GM18498 (cell line): ENCODE measurements at regions not wholly inside any gene's neighbourhood (a gene's known extent, or its start where the extent isn't known, plus 50 kb on each side); places are given as distances from the start of the nearest gene placed in this dataset.
"Not testable (repeated sequence)": the region's sequence is repeated elsewhere in the genome, so short reads cannot be mapped to it uniquely, and the experiment has no call there.

ENCODE experiments used
- ATAC-seq: cut with Tn5 transposase; IDR thresholded peaks from one replicate; pipeline ENCODE4 v1.9.1; 2021; ENCODE audit warnings: mild to moderate bottlenecking, moderate library complexity; ENCODE audit not compliant: unreplicated experiment

DNA sequence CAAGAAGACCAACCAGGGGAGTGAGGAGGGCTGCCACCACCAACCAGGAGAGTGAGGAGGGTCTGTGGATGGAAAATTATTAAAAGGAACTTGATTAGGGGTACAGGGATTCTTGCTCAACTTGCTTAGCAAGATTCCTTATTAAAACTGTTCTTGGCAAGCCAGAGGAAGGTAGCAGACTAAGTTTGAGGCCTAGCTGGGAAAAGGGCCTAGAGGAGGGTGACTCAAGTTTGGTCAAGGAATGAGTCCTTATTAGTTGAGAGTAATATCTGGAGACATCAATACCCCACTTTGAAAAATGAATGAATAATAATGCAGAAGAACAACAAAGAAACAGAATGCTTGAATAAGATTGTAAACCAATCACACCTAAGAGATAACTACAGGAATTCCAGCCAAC, 612.4 kb upstream of the ZFP42 start:
- ATAC-seq: no peak

DNA sequence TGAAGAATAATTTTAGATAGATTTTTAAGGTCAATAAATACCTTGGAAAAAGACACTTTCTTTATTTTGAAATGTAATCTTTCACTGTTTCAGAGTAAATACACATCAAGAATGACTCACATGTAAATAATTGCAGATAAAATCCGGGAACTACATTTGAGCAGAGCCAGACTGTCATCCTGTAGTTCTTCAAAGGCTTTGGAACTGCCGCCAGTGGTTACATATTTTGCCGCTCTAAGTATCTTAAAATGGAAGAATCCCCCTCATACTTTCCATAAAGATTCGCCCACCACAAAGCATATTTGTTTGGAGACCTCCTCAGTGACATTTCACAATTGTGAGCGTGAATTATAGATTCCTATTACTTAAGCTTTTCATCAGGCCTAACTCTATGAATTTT, 607.8 kb upstream of the ZFP42 start:
- no peak for ATAC-seq

DNA sequence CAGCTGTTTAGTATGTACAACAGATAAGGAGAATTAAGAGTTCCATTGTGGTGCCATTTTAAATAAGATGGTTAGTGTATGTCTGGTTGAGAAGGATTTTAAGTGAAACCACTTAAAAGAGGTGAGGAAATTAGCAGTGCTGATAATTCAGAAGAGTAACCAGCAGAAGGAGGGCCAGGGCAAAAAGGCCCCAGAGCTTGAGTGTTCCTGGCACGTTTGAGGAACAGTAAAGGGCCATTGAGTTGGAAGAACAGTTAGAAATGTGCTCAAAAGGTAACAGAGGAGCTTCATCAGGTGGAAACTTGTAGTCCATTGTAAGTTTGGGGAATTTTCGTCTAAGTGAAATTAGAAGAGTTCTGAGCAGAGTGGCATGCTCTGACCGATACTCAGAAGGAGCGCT, 606.2 kb upstream of the ZFP42 start:
- no peak for ATAC-seq

DNA sequence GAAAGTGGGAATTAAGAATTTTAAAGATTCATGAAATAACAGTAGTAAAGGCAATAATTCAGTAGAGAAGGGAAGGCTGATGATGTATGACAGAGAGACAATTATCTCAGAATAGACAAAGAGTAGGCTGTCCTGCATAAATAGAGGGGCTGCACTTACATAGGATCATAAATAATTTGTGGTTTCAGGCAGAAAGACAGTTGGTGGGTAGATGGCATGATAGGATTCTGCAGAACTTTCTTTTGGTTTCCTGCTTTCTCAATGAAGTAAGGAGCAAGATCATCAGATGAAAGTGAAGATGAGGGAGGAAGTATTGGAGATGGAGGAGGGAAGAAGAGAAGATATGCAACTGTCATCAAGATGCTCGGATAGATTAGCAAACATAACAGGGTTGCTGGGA, 604.9 kb upstream of the ZFP42 start:
- no peak for ATAC-seq

DNA sequence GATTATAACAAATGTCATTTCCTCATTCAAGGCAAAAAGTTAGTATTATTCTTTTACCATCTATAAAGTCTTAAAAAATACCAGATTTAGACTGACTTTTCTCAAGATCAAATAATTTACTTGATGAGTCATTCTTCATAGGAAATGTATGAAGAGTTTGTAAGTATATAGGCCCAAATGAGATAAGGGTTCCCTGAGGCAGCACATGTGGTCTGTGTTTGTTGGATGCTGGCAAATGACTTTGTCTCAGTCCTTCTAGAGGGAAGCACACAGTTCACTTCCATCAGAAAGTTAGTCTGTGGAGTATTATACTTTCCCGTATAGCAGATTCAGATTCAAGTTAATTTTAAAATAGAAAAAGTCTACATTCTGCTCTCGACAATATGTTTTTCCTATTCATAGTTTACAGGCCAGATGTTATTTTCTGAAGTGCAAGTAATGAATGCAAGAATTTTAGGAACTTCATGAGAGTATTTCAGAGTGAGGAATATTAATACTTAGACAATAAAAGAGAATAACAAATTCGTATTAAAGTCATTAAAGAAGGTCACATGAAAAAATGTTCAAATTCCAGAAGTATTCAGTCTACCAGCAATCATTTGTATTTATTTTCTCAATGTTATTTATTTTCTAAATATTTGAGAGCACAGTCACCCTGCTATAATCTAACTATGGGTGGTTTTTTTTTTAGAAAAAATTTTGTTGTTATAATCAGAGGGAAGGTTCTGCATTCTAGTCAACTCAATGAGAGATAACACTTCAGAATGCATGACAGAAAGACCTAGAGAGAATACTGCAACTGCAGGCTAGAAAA, 601.8 kb upstream of the ZFP42 start:
- no peak for ATAC-seq

DNA sequence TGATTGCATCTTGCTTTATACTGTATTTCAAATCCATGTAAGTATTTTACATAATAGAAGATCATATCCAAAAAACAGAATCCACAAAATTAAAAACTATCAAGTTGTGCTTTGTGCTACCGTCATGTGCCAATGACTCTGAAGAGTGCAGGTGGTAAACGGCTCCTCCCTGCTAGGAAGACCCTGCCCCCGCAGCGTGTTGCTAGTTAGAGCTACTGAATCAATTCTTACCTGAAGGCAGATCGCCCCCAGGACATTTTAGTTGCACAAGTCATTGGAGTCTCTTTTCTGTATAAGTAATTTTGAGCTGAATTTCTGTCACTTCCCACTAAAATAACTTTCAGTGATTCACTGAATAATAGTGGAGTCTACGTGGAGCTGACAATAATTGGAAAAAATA, 599.5 kb upstream of the ZFP42 start:
- no peak for ATAC-seq

DNA sequence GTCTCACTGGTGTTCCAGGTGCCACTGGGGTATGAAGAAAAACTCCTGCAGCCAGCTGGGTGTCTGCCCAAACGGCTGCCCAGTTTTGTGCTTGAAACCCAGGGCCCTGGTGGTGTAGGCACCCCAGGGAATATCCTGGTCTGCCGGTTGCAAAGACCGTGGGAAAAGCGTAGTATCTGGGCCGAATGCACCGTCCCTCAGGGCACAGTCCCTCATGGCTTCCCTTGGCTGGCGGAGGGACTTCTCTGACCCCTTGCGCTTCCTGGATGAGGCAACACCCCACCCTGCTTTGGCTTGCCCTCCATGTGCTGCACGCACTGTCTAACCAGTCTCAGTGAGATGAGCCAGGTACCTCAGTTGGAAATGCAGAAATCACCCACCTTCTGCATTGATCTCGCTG, 587.1 kb upstream of the ZFP42 start:
- not testable (repeated sequence) for ATAC-seq

DNA sequence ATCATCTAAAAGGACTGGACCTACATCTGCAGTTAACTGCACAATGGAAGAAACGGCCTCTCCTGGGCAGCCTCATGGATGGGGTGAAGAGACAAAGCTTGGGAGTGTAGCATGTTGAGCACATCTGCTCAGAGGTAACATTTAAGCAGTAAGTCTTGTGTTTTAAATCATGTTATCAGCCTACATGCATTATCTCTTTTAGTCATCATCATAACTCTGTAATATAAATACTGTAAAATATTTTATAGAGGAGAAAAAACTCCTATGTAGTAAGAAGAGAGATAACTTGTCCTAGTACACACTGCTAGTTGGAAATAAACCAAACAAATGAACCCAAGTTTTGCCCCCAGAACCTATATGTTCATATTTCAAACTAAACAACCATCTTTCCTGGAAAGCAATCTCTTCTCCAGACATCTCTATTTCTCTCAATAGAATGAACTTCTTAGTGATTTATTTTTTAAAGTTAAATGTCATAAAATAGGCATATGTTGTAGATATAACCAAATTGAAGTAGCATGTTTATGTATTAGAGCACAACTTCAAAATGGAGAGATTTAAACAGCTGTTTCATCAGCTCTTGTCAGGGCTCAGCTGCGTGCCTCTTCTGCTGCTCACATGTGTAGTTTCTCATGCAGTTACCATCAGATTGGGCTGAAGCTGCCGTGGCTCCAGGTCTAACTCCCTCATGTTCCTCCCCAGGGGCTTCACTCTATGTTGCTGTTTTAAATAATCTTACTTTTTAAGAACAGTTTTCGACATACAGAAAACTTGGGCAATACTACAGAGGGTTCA, 581.8 kb upstream of the ZFP42 start:
- ATAC-seq: no peak

DNA sequence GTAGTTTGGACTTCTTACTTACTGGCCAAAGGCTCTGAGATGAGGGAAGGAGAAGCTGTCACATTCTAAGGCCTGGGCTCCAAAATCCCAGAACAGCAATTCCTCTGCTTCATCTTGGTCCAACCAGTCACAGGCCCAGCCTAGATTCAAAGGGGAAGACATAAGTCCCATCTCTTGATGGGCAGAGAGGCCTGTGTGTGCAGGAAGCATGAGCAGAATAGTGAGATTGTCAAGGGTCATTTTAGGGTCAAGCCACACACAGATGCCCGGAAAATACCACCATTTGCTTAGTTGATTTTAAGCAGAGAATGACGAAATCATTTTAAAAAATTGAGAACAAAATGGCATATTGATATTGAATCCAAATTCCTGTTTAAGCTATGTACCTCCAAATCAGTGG, 580.9 kb upstream of the ZFP42 start:
- ATAC-seq: no peak

DNA sequence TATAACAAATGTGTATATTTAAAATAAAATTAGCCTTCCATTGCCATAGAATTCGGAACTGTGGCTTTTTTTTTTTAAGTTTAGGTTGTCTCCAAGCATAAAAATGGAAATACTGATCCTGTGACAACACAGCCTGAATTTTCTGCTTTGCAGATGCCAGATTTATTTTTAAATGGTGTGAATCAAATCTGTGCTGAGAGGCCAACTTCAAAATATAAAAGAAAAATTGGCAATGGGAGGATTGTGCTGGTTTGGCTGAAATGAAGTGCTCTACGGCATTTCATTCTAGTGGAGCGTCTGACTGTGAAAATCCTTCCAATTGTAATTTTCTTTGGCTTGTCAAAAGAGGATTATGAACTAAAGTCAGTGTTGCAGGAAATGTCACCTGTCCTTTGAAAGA, 580.3 kb upstream of the ZFP42 start:
- no peak for ATAC-seq

DNA sequence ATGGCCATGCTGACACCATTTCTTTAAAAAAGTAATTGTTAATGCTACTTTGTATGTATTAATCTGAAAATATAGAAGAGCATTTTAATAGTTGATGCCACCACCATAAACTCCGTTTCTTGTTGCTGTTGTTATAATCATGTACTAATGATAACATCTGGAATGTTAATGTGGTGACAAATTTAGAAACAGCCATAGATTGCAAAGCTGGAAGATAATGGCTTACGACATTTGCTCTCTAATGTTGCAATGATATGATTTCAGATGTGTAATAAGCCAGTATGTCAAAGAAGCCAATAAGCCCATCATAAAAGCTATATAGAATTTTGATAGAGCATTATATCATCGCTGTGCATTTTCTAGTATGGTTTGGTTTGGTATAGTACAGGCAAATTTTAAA, 579.4 kb upstream of the ZFP42 start:
- no peak for ATAC-seq

DNA sequence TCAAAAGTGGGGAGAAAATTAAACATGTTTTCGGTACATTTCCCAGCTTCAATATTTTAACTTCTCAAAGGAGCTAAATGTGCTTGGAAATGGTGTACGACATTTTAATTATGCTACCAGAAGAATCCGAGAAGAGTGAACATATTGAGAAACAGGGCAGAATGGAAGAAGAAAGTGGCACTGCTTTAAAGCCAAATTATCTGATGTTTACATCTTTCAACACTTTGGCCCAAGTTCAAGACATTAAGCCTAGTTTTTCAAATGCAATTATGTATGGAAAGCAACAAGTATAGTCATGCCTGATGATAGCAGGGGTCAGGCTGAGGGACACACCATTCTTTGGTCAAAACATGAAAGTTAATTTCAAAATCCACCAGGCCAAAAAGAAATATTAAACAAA, 577.9 kb upstream of the ZFP42 start:
- ATAC-seq: no peak

DNA sequence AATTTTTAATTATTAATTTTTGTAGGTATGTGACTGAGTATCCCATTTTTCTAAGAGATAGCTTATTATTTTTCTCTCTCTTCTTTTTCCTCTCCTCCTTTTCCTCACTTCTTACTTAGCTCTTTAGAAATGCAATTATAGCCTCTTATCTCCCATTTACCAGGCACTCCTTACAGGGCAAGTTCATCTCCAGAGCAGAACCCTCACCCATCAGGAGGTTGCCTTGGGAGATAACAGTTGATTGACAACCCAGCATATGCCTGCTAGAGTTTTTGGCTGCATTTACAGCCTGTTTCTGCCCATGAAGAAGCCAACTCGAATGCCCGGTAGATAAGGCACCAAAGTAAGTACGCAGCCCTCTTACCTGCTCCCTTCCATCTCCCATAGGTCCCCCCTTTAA, 572.9 kb upstream of the ZFP42 start:
- ATAC-seq: no peak

DNA sequence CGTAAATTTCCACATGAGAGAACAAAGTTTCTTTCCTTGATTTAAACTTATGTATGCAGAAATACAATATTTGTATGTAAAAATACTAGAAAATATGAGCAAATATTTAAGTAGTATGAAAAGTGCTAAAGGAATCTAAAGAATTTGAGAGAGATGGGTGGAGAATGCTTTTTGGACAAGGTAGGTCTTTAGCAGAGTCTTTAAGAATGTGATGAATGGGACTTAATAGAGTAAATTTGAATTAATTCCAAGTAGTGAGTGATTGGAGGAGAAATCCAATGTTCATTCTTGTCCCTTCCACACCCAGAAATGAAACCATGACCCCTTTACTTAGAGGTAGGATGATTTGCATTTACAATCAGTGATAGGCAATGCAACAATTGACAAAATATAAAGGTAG, 570.9 kb upstream of the ZFP42 start:
- no peak for ATAC-seq

DNA sequence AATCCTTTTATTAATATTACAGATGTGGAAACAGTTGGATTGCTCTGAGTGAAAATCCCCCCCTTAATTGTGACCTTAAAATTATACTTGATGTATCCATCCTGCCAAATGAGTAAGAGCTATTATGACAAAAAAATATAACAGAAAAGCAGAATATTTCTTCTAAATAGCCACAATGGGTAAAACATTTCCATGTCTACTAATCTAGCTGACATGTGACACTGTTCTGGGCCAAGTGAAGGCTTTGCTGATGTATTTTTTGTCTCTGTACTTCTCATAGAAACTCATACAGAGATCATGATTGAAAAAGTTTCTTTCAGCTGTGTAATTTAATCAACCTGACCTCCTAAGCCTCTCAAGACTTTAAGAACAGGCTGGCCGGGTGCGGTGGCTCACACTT, 569.1 kb upstream of the ZFP42 start:
- ATAC-seq: no peak

DNA sequence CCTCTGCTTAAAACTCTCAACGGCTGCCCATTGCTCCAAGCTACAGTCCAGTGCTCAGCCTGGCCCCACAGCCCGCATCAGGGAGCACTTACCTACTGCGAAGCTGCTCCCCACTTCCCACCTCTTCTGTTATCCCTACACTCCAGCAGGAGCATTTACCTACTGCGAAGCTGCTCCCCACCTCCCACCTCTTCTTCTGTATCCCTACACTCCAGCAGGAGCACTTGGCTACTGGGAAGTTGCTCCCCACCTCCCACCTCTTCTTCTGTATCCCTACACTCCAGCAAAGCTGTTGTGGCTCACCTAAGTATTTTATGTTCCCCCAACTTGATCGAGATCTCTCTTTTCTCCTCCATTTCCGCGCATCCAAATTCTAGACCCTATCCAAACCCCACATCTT, 563.3 kb upstream of the ZFP42 start:
- no peak for ATAC-seq

DNA sequence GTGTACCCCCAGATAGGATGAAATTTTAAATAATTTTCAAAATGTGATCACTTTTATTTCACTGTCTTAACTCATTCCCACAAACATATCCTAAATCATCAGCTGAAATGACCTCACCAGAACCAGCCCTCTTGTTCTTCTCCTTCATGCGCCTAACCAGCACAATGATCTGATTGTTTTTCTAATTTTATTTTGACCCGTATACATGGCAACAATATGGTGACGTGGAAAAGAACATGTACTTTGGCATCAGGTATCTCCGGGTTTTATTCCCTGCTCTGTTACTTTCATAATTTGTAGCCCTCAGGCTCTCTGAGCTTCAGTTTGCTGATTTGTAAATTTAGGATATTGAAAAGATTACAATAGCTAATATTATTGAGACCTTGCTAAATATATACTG, 562.4 kb upstream of the ZFP42 start:
- ATAC-seq: no peak

DNA sequence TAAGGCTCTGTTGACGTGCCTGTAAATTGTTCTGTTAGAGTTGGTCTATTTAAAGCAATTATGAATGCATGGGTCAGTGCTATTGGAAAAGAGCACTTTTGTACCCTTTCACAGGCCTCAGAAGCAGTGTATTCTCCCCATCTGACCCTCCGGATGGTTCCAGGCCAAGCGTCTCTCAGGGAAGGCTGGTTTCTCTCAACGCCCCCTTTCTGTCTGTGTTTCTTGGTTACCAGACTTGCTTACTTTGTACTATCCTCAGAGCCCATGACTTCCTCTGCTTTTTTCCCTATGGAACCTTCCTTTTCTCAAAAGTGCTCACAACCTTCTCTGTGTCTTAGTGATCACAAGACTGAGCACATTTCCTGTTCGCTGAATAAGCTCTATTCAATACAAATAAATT, 559.3 kb upstream of the ZFP42 start:
- ATAC-seq: no peak

DNA sequence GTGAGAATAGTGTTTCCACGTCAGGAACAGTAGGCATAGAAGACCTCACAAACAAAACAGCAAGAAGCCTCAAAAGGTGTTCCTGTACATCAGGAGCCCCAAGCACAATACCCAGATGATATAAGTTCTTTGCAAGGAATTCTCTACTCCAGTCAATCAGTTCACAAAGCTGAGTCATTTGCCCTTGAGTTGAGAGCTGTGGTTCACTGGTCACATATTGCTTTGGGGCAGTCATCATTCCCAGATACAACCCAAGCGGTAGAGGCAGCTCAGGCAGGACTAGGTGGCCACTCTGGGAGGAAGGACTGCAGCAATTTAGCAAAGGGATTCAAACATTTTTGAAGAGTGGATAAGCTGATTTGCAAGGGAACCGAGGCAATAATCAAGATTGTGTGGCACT, 551.5 kb upstream of the ZFP42 start:
- ATAC-seq: no peak

DNA sequence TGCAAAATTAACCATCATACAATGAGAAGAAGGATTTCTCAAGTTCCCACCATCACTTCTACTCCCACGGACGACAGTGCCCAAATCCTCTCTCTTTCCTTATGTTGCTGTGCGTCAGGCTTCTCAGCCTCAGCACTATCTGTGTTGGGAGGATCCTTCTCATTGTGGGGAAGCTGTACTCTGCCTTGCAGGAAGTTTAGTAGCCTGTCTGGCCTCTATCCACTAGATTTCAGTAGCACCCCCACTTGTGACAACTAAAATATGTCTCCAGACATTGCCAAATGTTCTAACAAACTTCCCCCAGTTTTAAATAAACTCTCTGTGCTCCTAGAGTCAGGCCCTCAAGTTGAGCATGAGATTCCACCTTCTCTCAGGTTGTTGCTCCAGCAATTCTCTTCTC, 545.9 kb upstream of the ZFP42 start:
- ATAC-seq: no peak

DNA sequence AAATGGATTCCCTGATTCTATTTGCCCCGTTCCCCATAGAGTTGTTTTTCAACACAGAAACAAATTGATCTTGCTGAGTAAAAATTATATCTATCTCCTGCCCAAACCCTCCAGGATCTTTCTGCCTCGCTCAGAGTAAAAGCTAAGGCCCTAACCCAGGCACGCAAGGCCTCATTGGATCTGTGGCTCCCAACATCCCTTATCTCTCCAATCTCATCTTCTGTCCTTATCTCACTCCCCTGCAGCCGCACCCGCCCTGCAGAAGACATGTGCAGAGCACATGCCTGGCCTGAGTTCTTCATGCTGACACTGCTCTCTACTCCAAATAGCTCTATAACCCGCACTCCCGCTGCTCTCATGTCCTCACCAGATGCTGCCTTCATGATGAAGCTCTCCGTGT, 543.8 kb upstream of the ZFP42 start:
- no peak for ATAC-seq

DNA sequence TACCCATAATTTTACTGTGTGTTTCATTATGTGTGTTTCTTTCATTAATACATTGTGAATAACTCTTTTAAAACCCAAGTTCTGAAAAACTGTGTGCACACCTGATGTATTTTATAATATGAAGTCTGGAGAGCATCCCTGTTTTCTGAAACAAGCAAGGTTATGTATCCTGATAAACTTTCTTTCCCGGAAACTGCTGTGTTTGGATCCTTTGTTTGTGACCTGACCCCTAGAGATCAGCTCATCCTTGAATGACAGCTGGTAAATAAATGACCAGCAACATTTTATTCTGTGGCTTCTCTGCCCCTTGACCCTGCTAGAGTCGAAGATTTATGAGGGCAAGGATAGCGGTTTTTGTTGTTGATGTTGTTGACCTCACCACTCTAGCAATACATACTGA, 535.6 kb upstream of the ZFP42 start:
- ATAC-seq: no peak

DNA sequence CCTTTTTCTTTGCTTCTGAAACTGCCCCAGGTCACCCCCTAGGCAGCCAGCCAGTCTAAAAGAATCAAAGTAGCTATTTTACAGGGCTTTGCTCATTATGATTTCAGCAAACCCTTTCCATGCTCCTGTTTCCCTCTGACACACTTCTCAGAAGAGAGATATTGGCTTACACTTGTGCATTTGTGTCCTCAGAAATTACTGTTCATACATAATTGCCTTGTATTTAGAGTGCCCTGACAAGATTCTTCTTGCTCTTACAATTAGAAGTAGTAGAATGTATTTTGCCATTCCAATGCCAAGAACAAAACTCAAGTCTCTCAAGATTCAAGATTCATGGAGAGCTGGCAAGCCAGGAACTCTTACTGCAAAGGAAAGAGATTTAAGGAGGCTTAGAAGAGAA, 531.0 kb upstream of the ZFP42 start:
- ATAC-seq: no peak
